ENCODE measurements at regions not wholly inside any gene's neighbourhood (a gene's known extent, or its start where the extent isn't known, plus 50 kb on each side); places are given as distances from the start of the nearest gene placed in this dataset.

DNA sequence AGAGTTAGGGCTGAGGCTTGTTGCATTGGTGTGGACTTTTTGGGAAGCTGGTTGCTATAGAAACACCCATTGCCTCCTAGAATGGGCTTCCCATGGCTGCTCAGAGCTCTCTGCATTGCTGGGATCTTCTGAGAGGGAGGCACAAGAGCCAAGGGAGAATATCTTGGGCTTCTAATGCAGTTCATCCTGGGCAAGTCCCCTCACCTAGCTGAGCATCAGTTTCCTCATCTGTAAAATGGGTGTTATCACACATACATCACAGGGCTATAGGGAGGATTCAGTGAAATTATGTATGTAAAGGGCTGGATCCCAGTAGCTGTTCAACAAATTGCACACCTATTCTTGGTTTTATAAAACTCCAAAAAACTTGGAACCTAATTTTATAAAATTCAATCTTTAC lies 106.1 kb upstream of the ALDH1B1 start:
- no peaks in the 10 kb centered on the region for H3K4me1 ChIP-seq
- no peaks in the 10 kb centered on the region for H3K36me3 ChIP-seq (ENCODE audit: control insufficient read depth, insufficient read depth, low read length)
- no peaks in the 10 kb centered on the region for H3K79me2 ChIP-seq
- TF ChIP-seq, protein P1, sequence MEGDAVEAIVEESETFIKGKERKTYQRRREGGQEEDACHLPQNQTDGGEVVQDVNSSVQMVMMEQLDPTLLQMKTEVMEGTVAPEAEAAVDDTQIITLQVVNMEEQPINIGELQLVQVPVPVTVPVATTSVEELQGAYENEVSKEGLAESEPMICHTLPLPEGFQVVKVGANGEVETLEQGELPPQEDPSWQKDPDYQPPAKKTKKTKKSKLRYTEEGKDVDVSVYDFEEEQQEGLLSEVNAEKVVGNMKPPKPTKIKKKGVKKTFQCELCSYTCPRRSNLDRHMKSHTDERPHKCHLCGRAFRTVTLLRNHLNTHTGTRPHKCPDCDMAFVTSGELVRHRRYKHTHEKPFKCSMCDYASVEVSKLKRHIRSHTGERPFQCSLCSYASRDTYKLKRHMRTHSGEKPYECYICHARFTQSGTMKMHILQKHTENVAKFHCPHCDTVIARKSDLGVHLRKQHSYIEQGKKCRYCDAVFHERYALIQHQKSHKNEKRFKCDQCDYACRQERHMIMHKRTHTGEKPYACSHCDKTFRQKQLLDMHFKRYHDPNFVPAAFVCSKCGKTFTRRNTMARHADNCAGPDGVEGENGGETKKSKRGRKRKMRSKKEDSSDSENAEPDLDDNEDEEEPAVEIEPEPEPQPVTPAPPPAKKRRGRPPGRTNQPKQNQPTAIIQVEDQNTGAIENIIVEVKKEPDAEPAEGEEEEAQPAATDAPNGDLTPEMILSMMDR (IDR thresholded peaks at IDR 0.05), result no peak
- H3K4me2 ChIP-seq (ENCODE audit: low read length), result no peak overlapping the region
- no peak overlapping the region for H3K27ac ChIP-seq
- no peak overlapping the region for H3K9ac ChIP-seq
- no peak overlapping the region for H3K4me3 ChIP-seq (ENCODE audit: low read depth, low read length)
- H2AFZ ChIP-seq, result no peak overlapping the region
- no peaks in the 10 kb centered on the region for H3K9me3 ChIP-seq (ENCODE audit: control insufficient read depth, low read length)
- no peaks in the 10 kb centered on the region for H3K27me3 ChIP-seq (ENCODE audit: control insufficient read depth, insufficient read depth, low read length)

GRCh38 chr9:38285236-38285635 lies 107.3 kb upstream of the ALDH1B1 start:
- H2AFZ ChIP-seq, result no peak overlapping the region
- no peak overlapping the region for H3K4me3 ChIP-seq (ENCODE audit: low read depth, low read length)
- H3K4me1 ChIP-seq, result no peaks in the 10 kb centered on the region

GRCh38 chr9:38284588-38285051 lies 107.9 kb upstream of the ALDH1B1 start:
- H3K4me3 ChIP-seq (ENCODE audit: low read depth, low read length), result no peak overlapping the region
- TF ChIP-seq, protein P1 (IDR thresholded peaks at IDR 0.05), result no peak
- no peaks in the 10 kb centered on the region for H3K27me3 ChIP-seq (ENCODE audit: control insufficient read depth, insufficient read depth, low read length)
- H3K36me3 ChIP-seq (ENCODE audit: control insufficient read depth, insufficient read depth, low read length), result no peaks in the 10 kb centered on the region
- no peaks in the 10 kb centered on the region for H3K9me3 ChIP-seq (ENCODE audit: control insufficient read depth, low read length)
- H3K4me1 ChIP-seq, result no peaks in the 10 kb centered on the region
- no peaks in the 10 kb centered on the region for H3K79me2 ChIP-seq
- no peak overlapping the region for H3K4me2 ChIP-seq (ENCODE audit: low read length)
- no peak overlapping the region for H3K27ac ChIP-seq
- H3K9ac ChIP-seq, result no peak overlapping the region
- no peak overlapping the region for H2AFZ ChIP-seq

More at GRCh38 chr9:38285236-38285635, 107.3 kb upstream of the ALDH1B1 start:
- TF ChIP-seq, protein P1 (IDR thresholded peaks at IDR 0.05), result no peak
- Histone ChIP-seq H3K27me3 (ENCODE audit: control insufficient read depth, insufficient read depth, low read length) (no peaks in the 10 kb centered on the region), H3K79me2 (no peaks in the 10 kb centered on the region), H3K36me3 (ENCODE audit: control insufficient read depth, insufficient read depth, low read length) (no peaks in the 10 kb centered on the region), H3K4me2 (ENCODE audit: low read length) (no peak overlapping the region), H3K27ac (no peak overlapping the region), H3K9me3 (ENCODE audit: control insufficient read depth, low read length) (no peaks in the 10 kb centered on the region), H3K9ac (no peak overlapping the region)

DNA sequence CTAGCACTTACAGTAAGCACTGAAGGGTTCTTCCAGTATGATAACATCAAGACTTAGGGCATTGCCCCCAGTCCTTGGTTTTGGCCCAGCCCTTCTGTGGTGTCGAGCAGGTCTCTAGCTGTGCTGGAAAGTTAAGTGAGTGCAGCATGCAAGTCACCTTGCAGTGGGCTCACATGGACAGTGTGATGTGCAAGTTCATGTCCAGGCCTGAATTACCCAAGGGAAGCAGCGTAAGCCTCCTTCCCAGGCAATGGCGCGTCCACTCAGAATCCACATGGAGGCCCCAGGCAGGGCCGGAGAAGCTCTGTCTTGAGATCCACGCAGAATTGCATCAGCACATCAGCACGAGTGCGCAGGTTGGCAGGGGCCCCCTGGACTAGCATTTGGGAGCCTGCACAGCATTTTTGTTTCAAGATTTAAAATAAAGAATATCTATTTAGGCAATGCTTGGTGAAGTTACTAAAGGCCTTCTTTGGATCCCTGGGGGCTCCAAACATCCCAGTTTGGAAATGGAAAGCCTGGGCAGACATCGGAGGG lies 108.4 kb upstream of the ALDH1B1 start:
- Histone ChIP-seq H3K4me3 (ENCODE audit: low read depth, low read length) (no peak overlapping the region), H3K36me3 (ENCODE audit: control insufficient read depth, insufficient read depth, low read length) (no peaks in the 10 kb centered on the region), H3K27ac (no peak overlapping the region), H2AFZ (no peak overlapping the region), H3K4me1 (no peaks in the 10 kb centered on the region), H3K9me3 (ENCODE audit: control insufficient read depth, low read length) (no peaks in the 10 kb centered on the region), H3K79me2 (no peaks in the 10 kb centered on the region), H3K9ac (no peak overlapping the region), H3K27me3 (ENCODE audit: control insufficient read depth, insufficient read depth, low read length) (no peaks in the 10 kb centered on the region), H3K4me2 (ENCODE audit: low read length) (no peak overlapping the region)
- TF ChIP-seq, protein P1 (IDR thresholded peaks at IDR 0.05), result no peak

GRCh38 chr9:38282756-38283155 lies 109.7 kb upstream of the ALDH1B1 start:
- Histone ChIP-seq H3K4me2 (ENCODE audit: low read length) (no peak overlapping the region), H3K79me2 (no peaks in the 10 kb centered on the region), H3K27ac (no peak overlapping the region), H3K9ac (no peak overlapping the region), H3K36me3 (ENCODE audit: control insufficient read depth, insufficient read depth, low read length) (no peaks in the 10 kb centered on the region), H3K9me3 (ENCODE audit: control insufficient read depth, low read length) (no peaks in the 10 kb centered on the region), H3K4me3 (ENCODE audit: low read depth, low read length) (no peak overlapping the region), H3K27me3 (ENCODE audit: control insufficient read depth, insufficient read depth, low read length) (no peaks in the 10 kb centered on the region), H3K4me1 (no peaks in the 10 kb centered on the region), H2AFZ (no peak overlapping the region)
- TF ChIP-seq, protein P1 (IDR thresholded peaks at IDR 0.05), result no peak
